GM12874 (cell line): ENCODE measurements at regions not wholly inside any gene's neighbourhood (a gene's known extent, or its start where the extent isn't known, plus 50 kb on each side); places are given as distances from the start of the nearest gene placed in this dataset.

ENCODE experiments used
- CTCF ChIP-seq: IDR thresholded peaks from 2 replicates; pipeline ENCODE4 v1.5.1; 2011; ENCODE audit warnings: low read depth, mild to moderate bottlenecking, control low read depth, low read length, moderate library complexity; ENCODE audit not compliant: insufficient read depth

GRCh38 chr13:39134574-39134973, 96.3 kb downstream of the NHLRC3 start:
- no peak for TF ChIP-seq CTCF

- no peak for TF ChIP-seq CTCF
Measured at GRCh38 chr13:39144391-39144790, 106.1 kb downstream of the NHLRC3 start.

- TF ChIP-seq CTCF = peak; percentile 67
Measured at GRCh38 chr13:39144941-39145533, 106.8 kb downstream of the NHLRC3 start.

- no peak for TF ChIP-seq CTCF
Measured at GRCh38 chr13:39148513-39148961, 110.3 kb downstream of the NHLRC3 start.

- no peak for TF ChIP-seq CTCF
Measured at GRCh38 chr13:39149896-39150295, 111.6 kb downstream of the NHLRC3 start.

- no peak for TF ChIP-seq CTCF
Measured at GRCh38 chr13:39154041-39154440, 115.8 kb downstream of the NHLRC3 start.

GRCh38 chr13:39159393-39159792, 121.1 kb downstream of the NHLRC3 start:
- TF ChIP-seq CTCF = no peak
